ENCODE measurements at regions not wholly inside any gene's neighbourhood (a gene's known extent, or its start where the extent isn't known, plus 50 kb on each side); places are given as distances from the start of the nearest gene placed in this dataset.

DNA sequence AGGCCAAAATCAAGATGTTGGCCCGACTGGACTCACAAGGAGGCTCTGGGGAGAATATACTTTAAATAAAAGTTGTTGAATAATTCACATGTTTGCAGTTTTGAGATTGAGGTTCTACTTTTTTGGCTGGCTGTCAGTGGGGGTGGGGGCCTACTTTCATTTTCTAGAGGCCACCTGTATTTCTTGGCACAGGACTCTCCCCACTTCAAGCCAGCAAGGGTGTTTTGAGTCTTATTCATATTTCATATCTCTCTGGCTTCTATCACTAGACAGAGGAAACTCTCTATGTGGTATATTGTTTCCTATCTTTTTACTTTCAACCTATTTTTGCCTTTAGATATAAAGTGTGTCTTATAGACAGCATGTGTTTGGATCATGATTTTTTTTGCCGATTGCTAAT, 266.4 kb downstream of the PRR32 start:
- Histone ChIP-seq H4K5ac (ENCODE audit: low read depth, low read length) (no peak overlapping the region), H2BK15ac (ENCODE audit: low read depth, low read length) (no peak overlapping the region), H3K9me3 (ENCODE audit: control insufficient read depth, insufficient read depth, low read length) (no peaks in the 10 kb centered on the region), H4K8ac (ENCODE audit: low read depth in 2 of 2, low read length in 2 of 2) (no peak overlapping the region), H3K14ac (replicated peaks; ENCODE audit: low read depth, low read length) (no peak overlapping the region), H3K4me2 (ENCODE audit: low read depth, low read length) (no peak overlapping the region), H3K79me1 (ENCODE audit: low read depth in 1 of 2, low read length in 2 of 2) (no peaks in the 10 kb centered on the region), H3K9me1 (ENCODE audit: insufficient read depth, low read length) (no peaks in the 10 kb centered on the region), H3K4me3 (ENCODE audit: insufficient read depth, low read depth, low read length) (no peak overlapping the region), H2BK20ac (ENCODE audit: low read depth, low read length) (no peak overlapping the region), H3K4ac (ENCODE audit: low read depth, low read length) (no peak overlapping the region), H4K91ac (ENCODE audit: insufficient read depth, low read depth, low read length) (no peak overlapping the region), H2BK5ac (ENCODE audit: low read depth, low read length, poor library complexity, severe bottlenecking) (no peak overlapping the region), H2AK5ac (ENCODE audit: low read depth, low read length) (no peak overlapping the region), H4K20me1 (ENCODE audit: insufficient read depth, low read length) (no peaks in the 10 kb centered on the region), H3K23ac (ENCODE audit: low read depth, low read length) (no peak overlapping the region), H2BK120ac (ENCODE audit: low read depth, low read length) (no peak overlapping the region), H3K4me1 (ENCODE audit: control insufficient read depth, insufficient read depth, low read length) (no peaks in the 10 kb centered on the region), H2AFZ (replicated peaks; ENCODE audit: low read length, poor library complexity) (no peak overlapping the region), H2AK9ac (replicated peaks; ENCODE audit: low read depth, low read length, poor library complexity) (no peak overlapping the region), H3K18ac (ENCODE audit: low read depth, low read length) (no peak overlapping the region), H3K56ac (ENCODE audit: extremely low read depth, insufficient read depth, low read length) (no peak overlapping the region), H3K27ac (ENCODE audit: insufficient read depth, low read length) (no peak overlapping the region), H3K27me3 (ENCODE audit: control insufficient read depth, insufficient read depth, low read length) (no peaks in the 10 kb centered on the region), H3K9ac (ENCODE audit: low read depth, low read length) (no peak overlapping the region), H3K36me3 (ENCODE audit: control insufficient read depth, insufficient read depth, low read length) (no peaks in the 10 kb centered on the region)
- ChIA-PET CTCF (no interaction called here), POLR2A (ENCODE audit: unreplicated experiment) (interaction anchor here (0.6 kb wide), 1 partner anchor 564 kb away, joined by 4 read pairs; no protein-coding TSS in a partner anchor)
- intact Hi-C loops (cut with micrococcal nuclease), result no loop called here
- dilution Hi-C loops (cut with HindIII; ENCODE audit: low sequenced_read_pairs, unreplicated experiment), result no loop called here
- no peak for ATAC-seq (ENCODE audit: low read depth)
- no CpG with 5 or more reads among the region's 2 CpGs for WGBS, 2 experiments (ENCODE audit: extremely low coverage in 2 of 2, insufficient read length in 1 of 2)
- no TSS peak for BruUV-seq (replicated peaks)
- no peak for TF ChIP-seq RAD21 (IDR thresholded peaks at IDR 0.05; ENCODE audit: low read length)
- DNase-seq, result no peak
- in situ Hi-C loops (cut with MboI; ENCODE audit: low sequenced_read_pairs), result no loop called here
